CD4-positive, alpha-beta T cell treated with Interleukin-17A for 4 hours (primary cell): ENCODE measurements at regions not wholly inside any gene's neighbourhood (a gene's known extent, or its start where the extent isn't known, plus 50 kb on each side); places are given as distances from the start of the nearest gene placed in this dataset.

Experiments
- DNase-seq: peaks from one replicate; pipeline ENCODE4 v3.0.0-alpha.2; 2020; ENCODE audit warnings: mixed read lengths

DNA sequence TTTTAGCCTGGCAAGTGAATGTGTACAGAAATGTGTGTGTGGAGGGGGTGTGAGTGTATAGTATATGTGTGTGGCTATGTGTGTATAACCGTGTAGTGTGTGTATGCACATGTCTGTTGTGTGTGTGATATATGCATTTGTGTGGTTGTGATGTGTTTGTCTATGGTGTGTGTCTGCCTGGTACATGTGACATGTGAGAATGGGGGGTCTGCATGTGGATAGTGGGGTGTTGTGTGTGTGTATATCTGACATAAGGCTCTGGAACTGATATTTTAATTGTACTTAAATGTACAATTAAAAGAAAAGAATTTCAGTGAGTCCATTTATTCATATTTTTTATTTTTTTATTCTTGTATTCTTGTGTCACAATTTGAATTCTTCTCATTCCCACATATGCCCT, 57.2 kb upstream of the CNR1 start:
- DNase-seq, result no peak

DNA sequence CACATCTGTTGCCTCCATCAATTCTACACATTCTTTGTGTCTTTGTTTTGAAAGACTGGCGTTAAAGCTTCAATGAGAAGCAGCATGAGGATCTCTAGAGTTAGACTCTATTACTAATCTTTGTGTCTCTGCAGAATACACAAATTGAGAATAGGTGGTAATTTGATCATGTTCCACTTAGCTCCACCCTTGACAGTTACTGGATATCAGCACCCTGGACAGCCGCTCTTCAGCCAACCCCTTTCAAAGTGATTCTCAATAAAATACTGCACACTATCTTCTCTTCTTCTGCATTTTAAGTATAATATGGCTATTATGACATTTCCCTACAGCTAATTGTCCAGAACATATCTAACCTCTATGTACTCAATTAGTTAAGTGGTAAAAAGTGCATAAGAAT, 54.3 kb upstream of the CNR1 start:
- no peak for DNase-seq

DNA sequence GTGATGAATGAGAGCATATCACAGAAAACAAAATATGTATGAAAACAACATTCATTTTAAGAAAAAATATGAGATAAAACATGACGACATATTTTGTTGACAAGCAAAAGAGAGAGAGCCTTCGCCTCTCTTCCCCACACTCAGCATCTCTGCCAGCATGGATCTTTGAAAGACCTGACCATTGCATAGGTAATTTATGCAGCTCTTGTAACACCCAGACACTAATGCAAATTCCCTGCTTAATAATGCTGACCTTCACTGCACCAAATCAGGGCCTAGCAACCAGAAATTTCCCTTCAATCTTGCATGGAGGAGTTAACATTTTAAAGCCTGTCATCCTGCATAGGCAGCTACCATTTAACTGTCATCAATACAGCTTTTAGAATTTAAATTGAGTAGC, 50.0 kb upstream of the CNR1 start:
- no peak for DNase-seq
